IMR-90 (cell line): ENCODE measurements at regions not wholly inside any gene's neighbourhood (a gene's known extent, or its start where the extent isn't known, plus 50 kb on each side); places are given as distances from the start of the nearest gene placed in this dataset.

Source experiments
- ATAC-seq: fragments of 200-7000 bp; cut with Tn5 transposase; 2 replicates; pipeline ENCODE4 v1.9.1; 2020; ENCODE audit warnings: low read depth, mild to moderate bottlenecking, moderate library complexity
- BruUV-seq: library from RNA; stranded (reverse); fragments of 400-500 nt; replicated peaks from 2 replicates; lab custom pipeline; 2021; lab: Mats Ljungman, UMichigan
- CTCF ChIA-PET: fragments of 300-600 bp; formaldehyde crosslinking; extraction: SDS; loops from one replicate; lab custom pipeline; 2021; ENCODE audit warnings: antibody characterized with exemption; lab: Yijun Ruan, JAX
- POLR2A ChIA-PET: fragments of 300-600 bp; sonication (Branson Sonifier 250); formaldehyde crosslinking; loops from one replicate; lab custom pipeline; 2022; ENCODE audit warnings: antibody characterized with exemption; ENCODE audit not compliant: unreplicated experiment; lab: Charles Lee
- DNase-seq: peaks from one replicate; pipeline ENCODE4 v3.0.0; 2013
- H2AFZ ChIP-seq: replicated peaks from 2 replicates; pipeline ENCODE3; 2013; ENCODE audit warnings: low read length, mild to moderate bottlenecking; ENCODE audit not compliant: poor library complexity
- H2AK5ac ChIP-seq: 2 replicates; pipeline ENCODE4 v1.6.1; 2013; ENCODE audit warnings: low read depth, low read length, inconsistent platforms
- H2AK9ac ChIP-seq: replicated peaks from 2 replicates; pipeline ENCODE3; 2013; ENCODE audit warnings: mild to moderate bottlenecking, low read depth, low read length, moderate library complexity; ENCODE audit not compliant: poor library complexity
- H2BK120ac ChIP-seq: 2 replicates; pipeline ENCODE4 v1.6.1; 2013; ENCODE audit warnings: low read depth, low read length, inconsistent platforms
- H2BK15ac ChIP-seq: 3 replicates; pipeline ENCODE4 v1.6.1; 2013; ENCODE audit warnings: low read depth, low read length, inconsistent platforms
- H2BK20ac ChIP-seq: 2 replicates; pipeline ENCODE4 v1.6.1; 2013; ENCODE audit warnings: low read depth, mild to moderate bottlenecking, inconsistent platforms, low read length, moderate library complexity
- H2BK5ac ChIP-seq: 2 replicates; pipeline ENCODE4 v1.6.1; 2013; ENCODE audit warnings: mild to moderate bottlenecking, low read depth, low read length, inconsistent platforms; ENCODE audit not compliant: poor library complexity, severe bottlenecking
- H3K14ac ChIP-seq: replicated peaks from 2 replicates; pipeline ENCODE4 v1.6.1; 2013; ENCODE audit warnings: low read depth, low read length, inconsistent platforms
- H3K18ac ChIP-seq: 2 replicates; pipeline ENCODE4 v1.6.1; 2013; ENCODE audit warnings: low read depth, low read length, control low read depth
- H3K23ac ChIP-seq: 2 replicates; pipeline ENCODE4 v1.6.1; 2013; ENCODE audit warnings: low read depth, low read length, inconsistent platforms
- H3K27ac ChIP-seq: 2 replicates; pipeline ENCODE4 v1.5.1; 2013; ENCODE audit warnings: mild to moderate bottlenecking, control low read depth, low read length; ENCODE audit not compliant: insufficient read depth
- H3K27me3 ChIP-seq: 2 replicates; pipeline ENCODE4 v1.6.1; 2013; ENCODE audit warnings: low read length; ENCODE audit not compliant: control insufficient read depth, insufficient read depth
- H3K36me3 ChIP-seq: 2 replicates; pipeline ENCODE4 v1.6.1; 2013; ENCODE audit warnings: low read length, mixed read lengths; ENCODE audit not compliant: control insufficient read depth, insufficient read depth
- H3K4ac ChIP-seq: 2 replicates; pipeline ENCODE4 v1.6.1; 2013; ENCODE audit warnings: low read depth, low read length, inconsistent platforms
- H3K4me1 ChIP-seq: 2 replicates; pipeline ENCODE4 v1.6.1; 2013; ENCODE audit warnings: low read length, mixed read lengths; ENCODE audit not compliant: control insufficient read depth, insufficient read depth
- H3K4me2 ChIP-seq: 2 replicates; pipeline ENCODE4 v1.6.1; 2013; ENCODE audit warnings: low read depth, mild to moderate bottlenecking, control low read depth, low read length, moderate library complexity
- H3K4me3 ChIP-seq: 2 replicates; pipeline ENCODE4 v1.5.1; 2013; ENCODE audit warnings: low read depth, mild to moderate bottlenecking, control low read depth, low read length, moderate library complexity; ENCODE audit not compliant: insufficient read depth
- H3K56ac ChIP-seq: 2 replicates; pipeline ENCODE4 v1.6.1; 2013; ENCODE audit warnings: low read length, inconsistent platforms; ENCODE audit not compliant: insufficient read depth; ENCODE audit errors: extremely low read depth
- H3K79me1 ChIP-seq, 2 experiments: 2 replicates each; pipeline ENCODE4 v1.6.1; 2013; ENCODE audit warnings: low read length in 2 of 2, inconsistent platforms in 1 of 2, low read depth in 1 of 2
- H3K9ac ChIP-seq: 2 replicates; pipeline ENCODE4 v1.6.1; 2013; ENCODE audit warnings: low read depth, low read length, control low read depth
- H3K9me1 ChIP-seq: 2 replicates; pipeline ENCODE4 v1.6.1; 2013; ENCODE audit warnings: low read length, inconsistent platforms; ENCODE audit not compliant: insufficient read depth
- H3K9me3 ChIP-seq: 2 replicates; pipeline ENCODE4 v1.6.1; 2013; ENCODE audit warnings: low read length; ENCODE audit not compliant: control insufficient read depth, insufficient read depth
- H4K20me1 ChIP-seq: 2 replicates; pipeline ENCODE4 v1.6.1; 2013; ENCODE audit warnings: low read length, inconsistent platforms; ENCODE audit not compliant: insufficient read depth
- H4K5ac ChIP-seq: 2 replicates; pipeline ENCODE4 v1.6.1; 2013; ENCODE audit warnings: mild to moderate bottlenecking, low read depth, low read length, control low read depth
- H4K8ac ChIP-seq, 2 experiments: 2 replicates each; pipeline ENCODE4 v1.6.1; 2013; ENCODE audit warnings: low read depth in 2 of 2, low read length in 2 of 2, control low read depth in 1 of 2, inconsistent platforms in 1 of 2
- H4K91ac ChIP-seq: 2 replicates; pipeline ENCODE4 v1.6.1; 2013; ENCODE audit warnings: low read depth, low read length, inconsistent platforms; ENCODE audit not compliant: insufficient read depth
- CHD1 ChIP-seq: IDR thresholded peaks from 2 replicates; pipeline ENCODE4 v1.6.1; 2012; ENCODE audit warnings: low read depth, low read length, improper control_type of control experiment
- CTCF ChIP-seq: conservative IDR thresholded peaks from 2 replicates; pipeline ENCODE4 v1.5.1; 2012; ENCODE audit warnings: mild to moderate bottlenecking, low read depth, low read length, improper control_type of control experiment
- FOS ChIP-seq: fragments of 150-350 bp; IDR thresholded peaks from 2 replicates; pipeline ENCODE4 v1.6.1; 2016; ENCODE audit warnings: low read depth, low read length
- MAFK ChIP-seq: IDR thresholded peaks from 2 replicates; pipeline ENCODE4 v1.6.1; 2012; ENCODE audit warnings: low read depth, low read length, improper control_type of control experiment
- MAZ ChIP-seq: IDR thresholded peaks from 2 replicates; pipeline ENCODE4 v1.6.1; 2012; ENCODE audit warnings: low read depth, mild to moderate bottlenecking, low read length, improper control_type of control experiment, moderate library complexity, borderline replicate concordance
- MXI1 ChIP-seq: IDR thresholded peaks from 2 replicates; pipeline ENCODE4 v1.6.1; 2012; ENCODE audit warnings: low read depth, mild to moderate bottlenecking, low read length, moderate library complexity, borderline replicate concordance
- NFE2L2 ChIP-seq: fragments of 150-350 bp; IDR thresholded peaks from 2 replicates; pipeline ENCODE4 v1.6.1; 2016; ENCODE audit warnings: low read depth, mild to moderate bottlenecking, low read length
- POLR2A ChIP-seq: IDR thresholded peaks from 2 replicates; pipeline ENCODE4 v1.6.1; 2012; ENCODE audit warnings: mild to moderate bottlenecking, low read depth, low read length
- USF2 ChIP-seq: fragments of 150-350 bp; IDR thresholded peaks from 2 replicates; pipeline ENCODE4 v1.6.1; 2017; ENCODE audit warnings: mild to moderate bottlenecking, antibody characterized with exemption, low read length, low read depth
- WGBS, 2 experiments: methylation state at CpG; one replicate each; pipeline versions ENCODE4 v1.1.5 to v1.1.7; 2013; ENCODE audit warnings: missing lambda C conversion rate in 2 of 2; ENCODE audit not compliant: insufficient read length in 1 of 2; ENCODE audit errors: extremely low coverage in 2 of 2; 5-methylcytosine and 5-hydroxymethylcytosine counted together
- dilution Hi-C: fragments of 300-500 bp; cut with HindIII; formaldehyde crosslinking; loops from one replicate; pipeline ENCODE4 v1.14.3; 2018; ENCODE audit warnings: low sequenced_read_pairs; ENCODE audit not compliant: unreplicated experiment
- in situ Hi-C: fragments of 300-500 bp; cut with MboI; formaldehyde crosslinking; loops from 3 replicates; pipeline ENCODE4 v1.14.3; 2019; ENCODE audit warnings: low sequenced_read_pairs, inconsistent platforms, mixed read lengths
- intact Hi-C: fragments of 100-400 bp; cut with micrococcal nuclease; formaldehyde crosslinking; loops from 2 replicates; pipeline ENCODE4 v1.10.0; 2022
- TF ChIP-seq, protein P1 (sequence below): fragments of 150-350 bp; IDR thresholded peaks from 2 replicates; pipeline ENCODE4 v1.6.1; 2016; ENCODE audit warnings: low read depth, mild to moderate bottlenecking, low read length, moderate library complexity, borderline replicate concordance

GRCh38 chr2:8586457-8587051, 95.3 kb upstream of the ID2 start:
- no peak overlapping the region for H3K14ac ChIP-seq
- H4K91ac ChIP-seq = no peak overlapping the region
- no peak overlapping the region for H4K8ac ChIP-seq
- H2BK120ac ChIP-seq = no peak overlapping the region
- intact Hi-C loops = no loop called here
- no peak overlapping the region for H3K4me3 ChIP-seq
- no peak overlapping the region for H3K56ac ChIP-seq
- 95% methylated on average over 7 of the region's 15 CpGs; no CpG with 5 or more reads in 1 of the 2 experiments for WGBS, 2 experiments
- H3K9me1 ChIP-seq = no peaks in the 10 kb centered on the region
- no peaks in the 10 kb centered on the region for H3K79me1 ChIP-seq
- no peaks in the 10 kb centered on the region for H4K20me1 ChIP-seq
- dilution Hi-C loops = no loop called here
- H3K27ac ChIP-seq = no peak overlapping the region
- in situ Hi-C loops = no loop called here
- H2BK20ac ChIP-seq = no peak overlapping the region
- no TSS peak for BruUV-seq
- no peak overlapping the region for H2BK15ac ChIP-seq
- H3K4ac ChIP-seq = no peak overlapping the region
- H4K5ac ChIP-seq = no peak overlapping the region
- no peaks in the 10 kb centered on the region for H3K4me1 ChIP-seq
- ChIA-PET CTCF (no interaction called here), POLR2A (no interaction called here)
- no peaks in the 10 kb centered on the region for H3K36me3 ChIP-seq
- no peaks in the 10 kb centered on the region for H3K9me3 ChIP-seq
- TF ChIP-seq MXI1 = no peak
- TF ChIP-seq USF2 = no peak
- no peak for TF ChIP-seq MAFK
- TF ChIP-seq CTCF = no peak
- no peak for TF ChIP-seq MAZ
- TF ChIP-seq POLR2A = no peak
- TF ChIP-seq FOS = no peak
- TF ChIP-seq, protein P1, sequence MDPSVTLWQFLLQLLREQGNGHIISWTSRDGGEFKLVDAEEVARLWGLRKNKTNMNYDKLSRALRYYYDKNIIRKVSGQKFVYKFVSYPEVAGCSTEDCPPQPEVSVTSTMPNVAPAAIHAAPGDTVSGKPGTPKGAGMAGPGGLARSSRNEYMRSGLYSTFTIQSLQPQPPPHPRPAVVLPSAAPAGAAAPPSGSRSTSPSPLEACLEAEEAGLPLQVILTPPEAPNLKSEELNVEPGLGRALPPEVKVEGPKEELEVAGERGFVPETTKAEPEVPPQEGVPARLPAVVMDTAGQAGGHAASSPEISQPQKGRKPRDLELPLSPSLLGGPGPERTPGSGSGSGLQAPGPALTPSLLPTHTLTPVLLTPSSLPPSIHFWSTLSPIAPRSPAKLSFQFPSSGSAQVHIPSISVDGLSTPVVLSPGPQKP = no peak
- no peak for TF ChIP-seq NFE2L2
- TF ChIP-seq CHD1 = no peak
- H3K9ac ChIP-seq = no peak overlapping the region
- no peak overlapping the region for H3K18ac ChIP-seq
- no peak for ATAC-seq
- H3K4me2 ChIP-seq = no peak overlapping the region
- peaks cover 4% of the 10 kb centered on the region; the same call in 1 of the 2 replicates for H3K27me3 ChIP-seq
- H2AFZ ChIP-seq = no peak overlapping the region
- DNase-seq = no peak
- H3K23ac ChIP-seq = no peak overlapping the region
- H2AK5ac ChIP-seq = no peak overlapping the region
- no peak overlapping the region for H2BK5ac ChIP-seq
- H2AK9ac ChIP-seq = no peak overlapping the region
